Frontal cortex (tissue), 3 donors: ENCODE measurements at regions not wholly inside any gene's neighbourhood (a gene's known extent, or its start where the extent isn't known, plus 50 kb on each side); places are given as distances from the start of the nearest gene placed in this dataset.
"Not testable (repeated sequence)": the region's sequence is repeated elsewhere in the genome, so short reads cannot be mapped to it uniquely, and the experiment has no call there.

ENCODE experiments used
- DNase-seq, 2 donors: peaks; one replicate each; pipeline ENCODE4 v3.0.0; 2012; ENCODE audit warnings: low spot score in 2 of 2
- FAIRE-seq: peaks from 2 replicates; lab custom pipeline; 2012; peaks lifted over from hg19 to GRCh38; lab: Jason Lieb, UNC
- donor health status: control.
- donor health status: control.
- donor health status: control.

- not testable (repeated sequence) for FAIRE-seq, DNase-seq
Observed at GRCh38 chr7:135872861-135873260, 104.3 kb downstream of the MTPN start.

GRCh38 chr7:135862586-135863340, 114.2 kb upstream of the FAM180A start:
- DNase-seq (no peak), FAIRE-seq (no peak)

GRCh38 chr7:135859538-135859937, 110.9 kb upstream of the FAM180A start:
- FAIRE-seq, result no peak

GRCh38 chr7:135858851-135859250, 110.2 kb upstream of the FAM180A start:
- DNase-seq (no peak), FAIRE-seq (no peak)

More at GRCh38 chr7:135859538-135859937, 110.9 kb upstream of the FAM180A start:
- DNase-seq, result no peak

GRCh38 chr7:135858379-135858778, 109.8 kb upstream of the FAM180A start:
- no peak for DNase-seq
- FAIRE-seq, result no peak

- FAIRE-seq (no peak), DNase-seq (no peak)
Observed at GRCh38 chr7:135857519-135858274, 109.1 kb upstream of the FAM180A start.

GRCh38 chr7:135856356-135857144, 107.9 kb upstream of the FAM180A start:
- FAIRE-seq (no peak), DNase-seq (no peak)

- DNase-seq, result no peak
- FAIRE-seq, result no peak
Observed at GRCh38 chr7:135855846-135856245, 107.2 kb upstream of the FAM180A start.

- FAIRE-seq, result no peak
- DNase-seq, result no peak
Observed at GRCh38 chr7:135853499-135853898, 104.9 kb upstream of the FAM180A start.

- no peak for DNase-seq
- no peak for FAIRE-seq
Observed at GRCh38 chr7:135853008-135853407, 104.4 kb upstream of the FAM180A start.

- DNase-seq, result no peak
- no peak for FAIRE-seq
Observed at GRCh38 chr7:135847242-135847641, 98.6 kb upstream of the FAM180A start.

GRCh38 chr7:135846339-135846738, 97.7 kb upstream of the FAM180A start:
- DNase-seq, result no peak
- no peak for FAIRE-seq

- DNase-seq (no peak), FAIRE-seq (no peak)
Observed at GRCh38 chr7:135845415-135846075, 96.9 kb upstream of the FAM180A start.

GRCh38 chr7:135844903-135845302, 96.3 kb upstream of the FAM180A start:
- no peak for FAIRE-seq

GRCh38 chr7:135843214-135843613, 94.6 kb upstream of the FAM180A start:
- DNase-seq, result no peak
- FAIRE-seq, result no peak

More at GRCh38 chr7:135844903-135845302, 96.3 kb upstream of the FAM180A start:
- no peak for DNase-seq

- FAIRE-seq, result no peak
- DNase-seq, result no peak
Observed at GRCh38 chr7:135842446-135843179, 94.0 kb upstream of the FAM180A start.

- DNase-seq (no peak), FAIRE-seq (no peak)
Observed at GRCh38 chr7:135840591-135840990, 92.0 kb upstream of the FAM180A start.

- DNase-seq (no peak), FAIRE-seq (no peak)
Observed at GRCh38 chr7:135837675-135838074, 89.1 kb upstream of the FAM180A start.

- FAIRE-seq (no peak), DNase-seq (no peak)
Observed at GRCh38 chr7:135834266-135834665, 85.7 kb upstream of the FAM180A start.
